GM12864 (cell line): ENCODE measurements at regions not wholly inside any gene's neighbourhood (a gene's known extent, or its start where the extent isn't known, plus 50 kb on each side); places are given as distances from the start of the nearest gene placed in this dataset.

ENCODE experiments used
- DNase-seq: peaks from one replicate; pipeline ENCODE4 v3.0.0-alpha.2; 2011; ENCODE audit warnings: low read depth
- H3K4me3 ChIP-seq: 2 replicates; pipeline ENCODE4 v1.5.1; 2011; ENCODE audit warnings: mild to moderate bottlenecking, low read depth, low read length, control low read depth
- CTCF ChIP-seq: IDR thresholded peaks from 2 replicates; pipeline ENCODE4 v1.5.1; 2011; ENCODE audit warnings: low read depth, mild to moderate bottlenecking, moderate library complexity, low read length, control low read depth, inconsistent platforms; ENCODE audit errors: missing control alignments

- no peak for TF ChIP-seq CTCF
- no peak for DNase-seq
- H3K4me3 ChIP-seq = no peak overlapping the region
Observed at GRCh38 chr13:106117640-106118039, 417.8 kb downstream of the EFNB2 start.

- no peak overlapping the region for H3K4me3 ChIP-seq
- DNase-seq = no peak
- TF ChIP-seq CTCF = no peak
Observed at GRCh38 chr13:106117035-106117434, 418.4 kb downstream of the EFNB2 start.

GRCh38 chr13:106115081-106115480 lies 420.4 kb downstream of the EFNB2 start:
- TF ChIP-seq CTCF = no peak
- no peak overlapping the region for H3K4me3 ChIP-seq
- no peak for DNase-seq

- H3K4me3 ChIP-seq = no peak overlapping the region
- DNase-seq = no peak
- no peak for TF ChIP-seq CTCF
Observed at GRCh38 chr13:106113796-106114195, 421.7 kb downstream of the EFNB2 start.

- DNase-seq = no peak
- H3K4me3 ChIP-seq = no peak overlapping the region
Observed at GRCh38 chr13:106112191-106112590, 423.3 kb downstream of the EFNB2 start.

GRCh38 chr13:106110241-106110855 lies 425.1 kb downstream of the EFNB2 start:
- DNase-seq = no peak
- no peak for TF ChIP-seq CTCF
- no peak overlapping the region for H3K4me3 ChIP-seq

More at GRCh38 chr13:106112191-106112590, 423.3 kb downstream of the EFNB2 start:
- TF ChIP-seq CTCF = no peak

- no peak for TF ChIP-seq CTCF
- H3K4me3 ChIP-seq = no peak overlapping the region
- no peak for DNase-seq
Observed at GRCh38 chr13:106109391-106109791, 426.1 kb downstream of the EFNB2 start.
